ENCODE measurements at regions not wholly inside any gene's neighbourhood (a gene's known extent, or its start where the extent isn't known, plus 50 kb on each side); places are given as distances from the start of the nearest gene placed in this dataset.
"Not testable (repeated sequence)": the region's sequence is repeated elsewhere in the genome, so short reads cannot be mapped to it uniquely, and the experiment has no call there.

DNA sequence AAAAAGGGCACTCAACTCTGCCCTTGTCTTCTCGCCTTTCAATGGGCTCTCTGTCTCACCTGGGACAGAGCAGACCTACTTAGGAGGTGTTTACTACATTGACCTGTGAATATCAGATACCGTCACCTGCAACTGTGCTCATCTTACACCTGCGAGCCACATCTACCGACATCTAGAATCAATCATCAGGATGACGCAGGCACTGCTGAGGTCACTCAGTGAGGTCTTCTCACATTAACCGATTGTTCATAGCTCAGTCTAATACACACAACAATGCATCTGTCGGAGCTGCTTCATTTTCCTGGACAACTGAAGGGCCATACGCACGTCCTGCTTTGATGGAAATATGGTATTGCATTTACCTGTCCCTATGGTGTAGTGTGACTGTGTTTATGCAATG lies 211.9 kb downstream of the FGF9 start:
- DNase-seq (ENCODE audit: low spot score): no peak

DNA sequence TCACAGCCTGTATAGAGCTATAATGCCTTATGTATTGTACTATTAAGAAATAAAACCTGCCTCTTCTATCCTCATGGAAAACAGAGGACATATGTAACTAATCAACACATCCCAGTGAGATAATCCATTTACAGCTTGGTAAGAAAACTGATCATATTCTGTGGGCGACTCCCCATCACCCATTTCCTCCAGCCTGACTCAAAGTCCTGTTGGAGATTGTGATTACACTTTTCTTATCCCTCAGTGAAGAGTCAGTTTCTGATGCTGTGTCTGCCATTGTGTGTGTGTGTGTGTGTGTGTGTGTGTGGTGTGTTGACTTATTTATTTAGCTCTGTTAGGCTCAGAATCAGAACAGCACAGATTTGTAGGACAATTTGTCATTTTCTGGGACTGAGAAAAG lies 212.8 kb downstream of the FGF9 start:
- no peak for DNase-seq (ENCODE audit: low spot score)

DNA sequence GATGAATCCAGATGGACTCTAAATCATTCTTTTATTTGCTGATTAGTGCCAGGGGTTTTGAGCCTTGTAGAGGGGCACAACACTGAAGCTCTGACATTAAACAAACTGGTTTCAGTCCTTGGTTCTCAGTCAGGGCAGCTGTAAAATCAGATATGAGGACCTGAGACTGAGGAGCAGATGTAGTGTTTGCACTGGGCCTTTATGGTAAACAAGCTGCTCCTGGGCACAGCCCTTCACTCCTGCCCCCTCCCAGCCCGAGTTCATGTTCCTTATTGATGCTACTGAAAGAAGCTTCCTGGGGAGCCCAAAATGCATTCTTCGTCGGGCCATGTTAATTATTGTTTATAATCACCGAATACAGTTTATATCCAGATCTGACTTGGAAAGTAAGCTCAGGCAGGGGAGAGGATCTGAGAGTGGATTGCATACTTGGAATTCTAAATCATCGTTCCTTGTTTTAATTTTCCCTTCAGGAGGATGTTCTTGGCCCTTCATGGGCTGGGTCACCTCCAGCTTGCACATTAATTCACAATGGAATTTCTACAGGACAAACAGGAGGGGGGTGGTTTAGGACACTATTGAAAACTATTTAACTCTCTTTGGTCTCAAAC lies 213.5 kb downstream of the FGF9 start:
- DNase-seq (ENCODE audit: low spot score): no peak

DNA sequence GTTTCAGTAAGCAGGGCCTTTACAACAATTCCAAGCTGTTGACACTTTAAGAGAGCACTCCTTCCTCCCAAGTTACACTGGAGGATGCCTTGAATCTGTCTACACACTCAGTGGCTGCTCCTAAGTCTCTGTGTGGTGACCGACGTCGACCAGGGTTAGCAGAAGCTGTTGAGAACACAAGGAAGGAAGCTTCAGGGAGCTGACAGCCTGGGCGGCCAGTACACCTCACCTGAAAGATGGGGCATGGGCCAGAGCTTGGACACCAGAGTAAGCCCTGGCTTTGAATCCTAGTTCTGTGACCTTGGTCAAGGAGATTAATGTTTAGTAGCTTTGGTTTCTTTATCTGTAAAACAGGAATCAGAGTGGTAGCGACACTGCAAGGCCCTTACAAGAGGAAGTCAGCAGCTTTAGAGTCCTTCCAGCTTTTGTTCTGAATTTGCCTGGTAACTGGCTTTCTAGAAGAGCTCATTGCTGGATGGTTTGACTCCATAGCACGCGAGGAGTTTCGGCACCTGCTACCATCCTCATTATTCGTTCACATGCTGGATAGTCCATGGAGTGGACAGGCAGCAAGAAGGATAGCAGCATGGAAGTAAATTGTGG lies 214.2 kb downstream of the FGF9 start:
- no peak for DNase-seq (ENCODE audit: low spot score)

DNA sequence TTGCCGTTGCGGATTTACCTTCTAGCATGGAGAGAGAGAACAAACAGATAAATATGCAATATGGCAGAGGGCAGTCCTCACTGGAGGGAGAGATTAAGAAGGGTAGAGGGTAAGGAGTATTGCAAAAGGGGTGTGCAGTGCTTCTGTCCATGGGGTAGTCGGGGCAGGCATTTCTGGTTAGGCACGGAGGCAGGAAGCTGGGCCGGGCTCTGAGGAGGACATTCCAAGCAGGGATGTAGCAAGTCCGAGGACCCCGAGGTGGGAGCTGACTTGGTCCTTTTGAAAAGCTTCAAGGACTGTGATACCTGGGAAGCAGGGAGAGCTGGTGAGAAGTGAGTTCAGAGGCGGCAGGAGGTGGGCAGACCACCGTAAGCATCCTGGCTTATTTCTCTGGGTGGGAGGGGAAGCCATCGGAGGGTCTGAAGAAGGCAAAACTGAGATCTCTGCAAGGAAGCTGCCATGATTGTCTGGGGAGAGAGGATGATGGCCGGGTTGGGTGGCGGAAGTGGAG lies 214.9 kb downstream of the FGF9 start:
- DNase-seq (ENCODE audit: low spot score): no peak

DNA sequence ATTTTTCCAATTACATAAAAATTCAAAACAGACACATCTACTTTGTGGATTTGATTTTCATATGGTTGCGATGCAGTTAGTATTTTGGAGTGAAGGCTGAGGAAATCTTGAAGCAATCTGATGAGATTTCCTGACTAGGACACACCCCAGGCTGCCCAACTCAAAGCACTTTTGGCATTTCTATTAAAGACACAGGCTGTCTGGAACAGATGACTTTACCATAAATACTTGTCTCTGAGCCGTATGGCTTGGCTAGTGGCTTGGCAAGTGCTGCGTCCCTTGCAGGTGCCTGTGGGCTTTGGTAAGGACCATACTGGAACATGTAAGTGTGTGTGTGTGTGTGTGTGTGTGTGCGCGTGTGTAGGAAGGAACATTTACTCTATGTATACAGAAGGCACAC lies 218.8 kb downstream of the FGF9 start:
- no peak for DNase-seq (ENCODE audit: low spot score)

DNA sequence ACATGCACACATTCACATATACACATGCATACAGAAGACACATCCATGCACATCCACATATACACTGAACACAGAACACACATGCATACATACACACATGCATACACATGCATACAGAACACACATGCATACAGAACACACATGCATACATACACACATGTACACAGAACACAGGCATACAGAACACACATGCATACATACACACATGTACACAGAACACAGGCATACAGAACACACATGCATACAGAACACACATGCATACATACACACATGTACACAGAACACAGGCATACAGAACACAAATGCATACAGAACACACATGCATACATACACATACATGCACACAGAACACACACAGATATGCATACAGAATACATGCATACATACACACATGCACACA lies 219.3 kb downstream of the FGF9 start:
- not testable (repeated sequence) for DNase-seq (ENCODE audit: low spot score)

DNA sequence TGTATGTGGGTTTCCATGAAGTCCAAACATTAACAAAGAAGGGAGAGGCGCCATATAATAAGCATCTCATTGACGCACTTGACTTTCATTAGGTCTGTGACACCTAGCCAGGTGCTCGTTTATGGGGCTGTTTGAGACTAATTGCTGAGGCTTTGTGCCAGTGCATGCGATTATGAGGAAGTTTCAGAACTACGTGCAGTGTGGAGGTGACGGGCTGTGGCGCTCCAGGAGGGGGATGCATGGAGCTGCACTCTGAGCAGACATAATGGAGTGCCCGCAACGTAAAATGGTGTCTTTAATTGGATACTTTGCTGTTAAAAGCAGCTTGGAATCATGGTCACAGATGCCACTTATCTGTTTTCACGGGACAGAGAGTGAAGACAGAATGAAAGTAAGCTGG lies 223.2 kb downstream of the FGF9 start:
- no peak for DNase-seq (ENCODE audit: low spot score)

DNA sequence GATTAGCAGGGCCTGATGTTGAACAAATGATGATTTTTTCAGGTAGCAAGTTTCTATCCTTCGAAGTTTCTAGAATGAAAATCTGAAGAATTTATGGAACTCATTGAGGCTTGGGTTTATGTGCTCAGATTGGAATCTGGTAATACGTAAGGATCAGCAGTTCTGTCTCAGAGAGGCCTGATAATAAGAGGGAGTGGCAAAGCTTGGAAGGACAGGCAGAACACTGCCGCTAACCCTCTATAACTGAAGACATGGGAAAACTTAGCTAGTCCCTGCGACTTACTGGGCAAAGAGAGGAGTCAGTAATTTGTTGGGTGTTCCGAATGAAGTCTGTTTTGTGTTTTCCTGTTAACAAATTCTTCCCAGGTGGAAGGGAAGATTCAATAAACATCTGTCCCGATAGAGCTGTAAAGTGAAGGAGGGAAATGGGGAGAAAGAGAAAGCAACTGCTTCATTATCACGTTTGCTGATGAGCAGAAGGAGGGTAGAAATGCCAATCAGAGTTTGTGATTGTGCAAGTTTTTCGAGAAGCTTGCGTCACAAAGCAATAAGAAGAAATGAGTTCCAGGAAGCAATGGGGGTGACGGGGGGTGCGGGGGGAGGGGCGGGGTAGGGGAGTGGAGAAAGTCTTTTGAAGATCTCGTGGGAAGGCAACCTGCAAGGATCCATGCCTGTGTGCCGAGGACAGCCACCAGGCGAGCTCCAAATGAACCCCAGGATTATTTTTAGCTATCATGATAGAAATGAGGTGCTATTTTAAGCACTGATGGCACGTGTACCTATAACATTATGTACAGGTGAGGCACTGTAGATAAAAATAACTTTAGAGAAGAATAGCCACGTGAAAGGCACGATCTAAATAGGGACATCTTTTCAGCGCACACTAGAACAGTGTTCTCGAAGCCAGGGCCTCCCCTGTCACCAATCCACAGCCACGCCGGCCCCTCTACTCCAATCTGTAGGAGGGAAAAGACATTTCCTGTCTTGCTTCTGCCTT lies 224.1 kb downstream of the FGF9 start:
- DNase-seq (ENCODE audit: low spot score): no peak

DNA sequence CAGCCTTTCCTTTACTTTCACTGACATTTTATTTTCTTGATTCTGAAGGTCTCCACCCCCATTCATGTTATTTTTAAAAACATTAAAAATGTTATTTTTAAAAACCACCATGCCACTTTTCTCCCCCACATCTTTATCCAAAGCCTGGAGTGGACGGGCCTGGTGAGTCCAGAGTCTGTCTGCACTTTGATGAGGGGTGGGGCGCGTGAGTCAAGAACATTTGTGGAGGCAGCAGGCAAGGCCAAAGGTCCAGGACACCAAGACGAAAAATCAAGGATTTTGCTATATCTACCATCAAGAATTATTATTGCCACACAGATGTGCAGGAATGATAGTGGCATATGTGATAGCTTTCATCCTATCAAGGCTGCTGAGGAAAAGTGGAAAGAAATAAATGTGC lies 224.9 kb downstream of the FGF9 start:
- DNase-seq (ENCODE audit: low spot score): no peak

DNA sequence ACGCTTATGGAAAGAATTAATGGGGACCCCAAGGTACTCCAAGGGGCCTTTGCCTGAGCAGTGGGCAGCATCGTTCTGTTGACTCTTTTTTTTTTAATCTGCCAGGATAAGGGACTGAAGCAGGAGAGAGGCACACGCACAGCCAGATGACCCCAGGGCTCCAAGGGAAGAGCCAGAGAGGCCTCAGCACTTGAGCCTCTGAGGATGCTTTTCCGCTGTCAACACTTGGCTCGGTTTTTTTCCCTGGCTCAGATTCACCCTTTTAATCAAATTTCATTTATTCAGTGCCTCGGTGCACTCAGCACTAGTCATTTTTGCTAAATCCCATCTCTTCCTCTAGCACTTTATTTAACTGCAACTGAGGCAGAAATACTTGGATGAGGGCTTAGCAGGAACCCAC lies 226.3 kb downstream of the FGF9 start:
- no peak for DNase-seq (ENCODE audit: low spot score)

DNA sequence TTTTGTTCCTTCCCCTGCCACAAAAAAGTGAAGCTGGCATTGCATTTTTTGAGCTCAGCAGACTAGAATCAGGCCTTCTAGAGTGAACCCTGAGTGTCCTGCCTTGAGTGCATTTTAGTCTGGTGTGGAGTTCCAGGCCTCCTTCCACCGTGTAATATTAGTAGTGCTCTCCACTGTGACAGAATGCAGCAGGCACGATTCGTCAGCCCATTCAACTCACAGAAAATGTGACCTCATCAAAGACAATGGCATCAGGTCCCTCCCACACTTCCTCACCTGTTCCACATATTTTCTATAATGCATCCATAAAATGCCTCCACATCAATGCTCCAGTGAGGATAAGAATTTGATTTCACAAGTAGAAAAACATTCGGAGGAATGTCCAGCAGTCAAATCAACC lies 227.6 kb downstream of the FGF9 start:
- no peak for DNase-seq (ENCODE audit: low spot score)

DNA sequence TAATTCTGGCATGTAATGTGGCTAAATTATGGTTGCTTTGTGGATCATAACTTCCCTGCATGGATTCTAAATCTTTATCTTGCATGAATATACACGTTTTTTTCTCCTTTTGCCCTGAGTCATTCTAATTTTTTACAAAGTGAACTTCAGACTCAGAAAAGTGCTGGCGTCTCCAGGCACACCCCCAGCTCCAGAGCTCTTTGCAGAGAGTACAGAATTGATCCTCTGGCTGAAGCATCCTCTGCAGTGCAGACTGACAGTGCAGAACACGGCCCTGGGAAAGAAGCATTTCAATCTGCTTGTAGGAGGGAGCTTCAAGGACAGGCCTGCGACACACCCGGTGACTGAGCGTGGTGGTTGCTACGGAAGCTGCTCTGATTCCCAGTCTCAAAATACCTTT lies 228.1 kb downstream of the FGF9 start:
- DNase-seq (ENCODE audit: low spot score): no peak

DNA sequence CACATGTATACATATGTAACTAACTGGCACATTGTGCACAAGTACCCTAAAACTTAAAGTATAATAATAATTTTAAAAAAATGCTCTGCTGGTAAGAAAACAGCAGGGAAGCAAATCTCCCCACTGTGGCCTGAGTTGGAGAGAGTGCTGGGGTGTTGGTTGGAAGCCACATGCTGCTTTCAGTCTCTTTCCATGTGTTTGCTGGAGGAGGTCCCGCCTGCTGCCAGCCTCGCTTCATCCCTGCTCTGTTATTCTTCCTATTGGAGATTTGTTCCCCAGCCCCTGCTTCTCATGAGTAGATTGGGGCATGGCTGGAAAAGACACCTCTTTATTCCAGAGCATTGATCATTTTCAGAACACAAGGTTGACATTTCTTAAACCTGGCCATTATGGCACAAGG lies 230.5 kb downstream of the FGF9 start:
- no peak for DNase-seq (ENCODE audit: low spot score)

DNA sequence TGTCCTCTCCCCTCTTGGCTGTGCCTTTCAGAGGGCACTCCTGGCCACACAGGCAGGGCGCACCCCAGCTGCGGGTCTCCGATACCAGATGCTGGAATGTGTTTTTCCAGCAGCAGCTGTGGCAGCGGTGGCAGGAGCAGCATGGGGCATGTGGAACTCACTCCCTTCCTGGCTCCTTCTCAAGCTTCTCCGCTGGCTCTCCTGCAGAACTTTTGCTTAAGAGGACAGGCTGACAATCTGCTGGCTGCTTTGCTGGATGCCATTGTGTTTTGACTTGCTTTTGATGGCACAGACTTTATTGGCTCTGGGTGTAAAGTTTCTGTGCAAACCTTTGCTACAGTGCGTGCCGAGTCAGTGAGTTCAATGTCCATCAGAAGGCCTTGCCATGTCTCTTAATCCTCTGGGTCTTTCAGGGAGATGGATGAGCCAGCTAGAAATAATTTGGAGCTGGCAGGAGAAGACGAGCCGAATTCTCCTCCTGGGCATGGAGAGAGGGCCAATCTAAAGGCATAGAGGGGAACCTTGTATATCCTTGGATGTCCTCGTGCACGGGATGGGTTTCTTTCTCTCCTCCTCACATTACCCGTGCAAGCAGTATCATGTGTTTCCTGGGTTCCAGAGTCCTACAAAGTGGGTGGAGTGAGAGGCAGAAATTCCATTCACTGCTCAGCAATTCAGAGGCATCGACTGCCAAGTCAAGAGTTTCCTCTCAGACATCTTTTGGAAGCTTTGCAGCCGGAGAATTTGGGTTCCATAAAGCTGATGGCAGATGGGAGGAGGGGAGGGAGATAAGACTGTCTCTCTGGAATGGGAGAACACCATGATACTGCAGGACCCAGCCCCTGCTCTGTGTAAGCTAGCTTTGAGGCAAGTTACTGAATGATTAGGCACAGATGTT lies 231.2 kb downstream of the FGF9 start:
- peak; percentile 45 for DNase-seq (ENCODE audit: low spot score)

DNA sequence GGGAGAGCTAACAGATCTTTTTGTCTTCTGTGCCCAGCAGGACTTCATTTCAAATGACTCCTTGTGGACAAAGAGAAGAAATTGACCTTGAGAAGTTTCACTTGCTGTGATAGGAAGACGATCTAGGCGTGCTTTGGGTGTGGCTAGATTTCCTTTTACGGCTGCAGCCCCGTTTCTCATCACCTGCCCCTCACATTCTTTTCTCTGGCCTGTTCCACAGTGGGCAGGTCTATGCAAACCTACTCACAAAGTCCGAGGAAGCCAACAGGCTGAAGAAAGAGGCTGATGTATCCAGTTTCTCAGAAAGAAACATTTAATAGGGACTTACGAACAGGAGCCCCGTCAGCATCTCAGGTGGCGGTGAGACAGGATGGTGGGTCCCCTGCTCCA lies 231.8 kb downstream of the FGF9 start:
- no peak for DNase-seq (ENCODE audit: low spot score)

DNA sequence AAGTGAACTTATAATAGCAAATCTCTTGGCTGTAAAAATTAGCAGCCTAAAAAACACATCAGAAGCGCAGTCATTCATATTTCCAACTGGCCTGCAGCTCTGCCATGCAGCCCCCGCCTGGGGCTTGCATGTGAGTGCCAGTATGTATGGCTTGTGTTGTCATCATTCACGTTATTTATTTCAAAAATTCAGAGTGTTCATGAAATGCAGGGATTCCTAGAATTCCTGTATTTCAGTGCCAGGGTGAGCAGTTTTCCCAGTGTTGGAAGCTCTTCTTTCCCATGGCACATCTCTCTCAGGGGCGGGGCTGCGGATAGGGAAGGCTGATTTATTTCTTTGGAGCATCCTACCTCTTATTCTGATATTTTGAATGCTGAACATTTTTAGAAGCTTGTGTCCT lies 234.6 kb downstream of the FGF9 start:
- no peak for DNase-seq (ENCODE audit: low spot score)

DNA sequence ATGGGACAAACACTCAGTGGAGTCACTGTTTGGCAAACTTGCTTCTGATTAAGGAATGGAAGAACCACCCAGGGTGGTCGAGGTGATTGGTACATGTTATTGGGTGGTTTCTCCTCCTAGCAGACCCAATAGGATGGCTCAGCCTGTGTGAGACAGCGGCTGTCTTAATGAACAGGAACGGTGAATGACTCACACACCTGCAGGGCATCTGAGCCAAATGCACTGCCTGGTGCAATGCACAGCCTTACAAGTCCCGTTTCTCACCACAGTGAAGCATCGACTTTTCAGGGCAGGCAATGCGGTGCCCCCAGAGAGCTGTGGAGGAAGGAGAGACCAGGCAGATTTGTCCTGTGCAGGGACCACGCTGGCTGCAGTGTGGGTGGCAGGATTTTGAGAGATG lies 238.5 kb downstream of the FGF9 start:
- no peak for DNase-seq (ENCODE audit: low spot score)

DNA sequence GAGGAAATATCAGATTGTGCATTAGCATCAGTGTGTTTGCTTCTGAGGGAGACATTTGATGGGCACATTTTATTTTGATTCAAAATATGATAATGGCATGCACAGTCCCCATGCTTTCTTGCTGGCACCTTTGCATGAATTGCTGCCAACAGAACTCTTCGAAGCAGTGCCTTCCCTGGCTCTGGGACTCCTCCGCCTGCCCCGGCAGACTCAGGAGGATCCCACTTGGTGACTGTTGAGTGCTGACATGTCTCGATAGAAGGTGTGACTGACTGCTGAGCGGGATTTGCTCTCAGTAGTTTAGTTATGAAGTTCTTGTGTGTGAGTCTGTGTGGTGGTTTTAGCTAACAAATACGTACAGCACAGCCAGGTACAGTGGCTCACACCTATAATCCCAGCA lies 239.7 kb downstream of the FGF9 start:
- DNase-seq (ENCODE audit: low spot score): no peak

DNA sequence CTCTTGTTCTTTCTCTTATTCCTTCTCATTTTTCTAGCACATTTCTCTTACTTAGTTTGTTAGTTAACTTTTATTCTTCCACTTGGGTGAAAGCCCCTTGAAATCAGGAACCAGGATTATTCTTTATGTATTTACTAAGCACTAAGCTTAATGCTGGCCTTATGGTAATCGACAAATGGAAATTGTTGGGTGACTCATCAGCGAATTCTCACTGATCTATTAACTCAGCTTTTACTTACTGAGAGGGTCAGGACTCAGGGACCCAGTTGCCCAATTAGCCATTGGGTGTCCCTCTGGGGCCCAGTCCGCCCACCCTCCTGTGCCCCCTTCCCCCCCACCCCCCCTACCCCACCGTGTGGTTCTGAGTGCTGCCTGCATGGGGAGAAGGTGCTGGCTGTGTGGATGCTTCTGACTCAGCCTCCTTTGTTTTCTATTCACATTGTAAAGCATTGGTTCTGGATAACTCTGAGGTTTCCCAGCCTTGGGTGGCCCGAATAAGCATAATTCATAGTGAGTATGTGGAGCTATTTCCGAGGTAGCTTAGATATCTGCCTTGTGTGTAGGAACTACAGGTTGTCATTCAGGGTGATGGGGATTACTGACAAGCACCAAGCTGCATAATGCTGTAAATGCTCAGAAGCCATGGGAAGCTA lies 240.9 kb downstream of the FGF9 start:
- DNase-seq (ENCODE audit: low spot score): no peak

DNA sequence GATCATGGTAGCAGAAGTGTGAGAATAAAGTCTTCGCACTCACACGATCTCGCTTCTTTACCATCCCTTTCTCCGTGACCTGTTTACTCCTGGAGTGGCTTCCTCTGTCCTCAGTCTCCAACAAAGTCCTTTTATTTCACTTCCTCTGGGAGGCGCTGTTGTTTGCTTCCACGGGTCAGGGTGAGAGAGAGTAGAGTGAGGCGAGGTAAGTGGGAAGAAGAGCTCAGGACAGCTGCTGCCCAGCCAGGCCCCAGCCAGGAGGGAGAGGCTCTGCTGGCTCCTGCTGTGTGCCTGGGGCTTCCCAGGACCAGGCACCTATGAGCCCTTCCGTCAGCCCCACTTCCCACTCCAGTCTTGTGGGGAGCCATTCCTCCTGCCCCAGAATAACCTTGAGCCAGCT lies 242.1 kb downstream of the FGF9 start:
- peak; percentile 22 for DNase-seq (ENCODE audit: low spot score)
